ENCODE measurements at regions not wholly inside any gene's neighbourhood (a gene's known extent, or its start where the extent isn't known, plus 50 kb on each side); places are given as distances from the start of the nearest gene placed in this dataset.

DNA sequence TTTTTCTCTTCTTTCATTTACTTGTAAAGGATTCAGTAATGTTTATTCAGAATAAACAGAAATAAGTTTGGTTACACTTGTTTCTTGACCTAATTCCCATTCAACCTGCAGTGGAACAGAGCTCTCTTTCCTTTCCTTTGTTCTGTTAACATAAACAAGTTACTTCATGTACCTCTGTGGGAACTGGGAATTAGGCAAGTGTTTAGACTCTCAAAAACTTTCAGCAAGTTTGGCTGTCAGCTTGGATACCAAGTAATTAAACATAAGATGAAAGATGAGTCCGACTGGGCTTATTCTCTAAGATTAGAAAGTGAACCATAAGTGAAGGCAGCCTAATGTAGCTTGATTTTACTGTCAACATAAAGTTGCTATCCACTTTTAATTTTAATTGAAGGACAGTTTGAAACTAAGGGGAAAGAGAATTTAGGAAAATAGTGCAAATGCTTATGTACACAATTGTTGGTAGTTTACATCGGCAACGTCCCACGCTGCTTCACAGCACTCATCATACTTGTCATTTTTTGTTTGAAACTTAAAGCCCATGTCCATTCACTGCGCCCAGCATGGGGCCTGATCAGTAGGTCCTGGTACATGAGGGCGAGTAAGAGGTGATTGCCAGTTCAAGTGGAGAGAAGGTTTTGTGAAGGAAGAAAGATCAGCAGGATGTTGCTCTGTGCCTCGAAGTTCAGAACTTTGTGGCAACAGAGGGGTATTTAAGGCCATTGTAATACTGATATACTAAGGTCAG is 113.0 kb downstream of the PLEKHG1 start:
- peaks cover 14% of the 10 kb centered on the region for H3K4me1 Mint-ChIP-seq
- ATAC-seq (no peak), DNase-seq (ENCODE audit: low spot score) (no peak)
- no peak overlapping the region for H3K4me3 Mint-ChIP-seq
- H3K27ac Mint-ChIP-seq = no peak overlapping the region
- CTCF ChIA-PET = interaction anchor here (1.4 kb wide), 1 partner anchor 26 kb away, joined by 4 read pairs; no protein-coding TSS in a partner anchor
- POLR2A ChIA-PET = no interaction called here
- no peaks in the 10 kb centered on the region for H3K27me3 Mint-ChIP-seq (ENCODE audit: low read depth)
- H3K36me3 Mint-ChIP-seq = no peaks in the 10 kb centered on the region
- TF ChIP-seq NFYB (CRISPR knock-in tag; conservative IDR thresholded peaks at IDR 0.05; ENCODE audit: low read depth) (no peak), NR1H2 (CRISPR knock-in tag; IDR thresholded peaks at IDR 0.05) (no peak)
- no peaks in the 10 kb centered on the region for H3K9me3 Mint-ChIP-seq

DNA sequence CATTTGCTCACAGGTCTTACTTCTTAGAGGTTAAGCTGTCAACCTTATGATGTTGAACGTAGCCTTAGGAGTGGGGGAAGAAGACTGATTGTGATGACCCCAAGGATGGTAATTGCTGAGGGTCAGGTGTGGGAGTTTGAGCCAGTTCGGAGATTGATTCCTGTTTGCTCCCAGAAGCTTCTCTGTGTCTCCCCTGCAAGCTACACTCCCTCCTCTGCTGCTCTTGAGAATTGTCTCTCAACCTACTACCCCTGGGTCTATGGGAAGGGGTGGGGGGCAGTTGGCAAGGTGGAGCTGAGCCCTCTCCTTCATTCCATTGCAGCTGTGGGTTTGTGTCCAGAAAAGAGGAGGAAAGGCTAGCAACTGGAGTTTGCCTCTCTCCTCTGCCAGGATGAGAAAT is 113.8 kb downstream of the PLEKHG1 start:
- ChIA-PET POLR2A (interaction anchor here (0.6 kb wide), 1 partner anchor 10 kb away, joined by 3 read pairs; no protein-coding TSS in a partner anchor), CTCF (no interaction called here)
- H3K27me3 Mint-ChIP-seq (ENCODE audit: low read depth) = no peaks in the 10 kb centered on the region
- no peak overlapping the region for H3K27ac Mint-ChIP-seq
- no peak overlapping the region for H3K4me3 Mint-ChIP-seq
- H3K4me1 Mint-ChIP-seq = peaks cover 14% of the 10 kb centered on the region
- no peaks in the 10 kb centered on the region for H3K36me3 Mint-ChIP-seq
- TF ChIP-seq SMAD3 (CRISPR knock-in tag; IDR thresholded peaks at IDR 0.05; ENCODE audit: borderline replicate concordance) (no peak), CBFB (CRISPR knock-in tag; IDR thresholded peaks at IDR 0.05; ENCODE audit: low read depth) (no peak), NFATC4 (CRISPR knock-in tag; IDR thresholded peaks at IDR 0.05) (no peak), FOXJ3 (CRISPR knock-in tag; IDR thresholded peaks at IDR 0.05; ENCODE audit: borderline replicate concordance) (no peak), OVOL2 (CRISPR knock-in tag; IDR thresholded peaks at IDR 0.05; ENCODE audit: borderline replicate concordance) (no peak), GTF2I (CRISPR knock-in tag; conservative IDR thresholded peaks at IDR 0.05) (no peak), ZNF416 (CRISPR knock-in tag; IDR thresholded peaks at IDR 0.05) (no peak), FOXK1 (CRISPR knock-in tag; IDR thresholded peaks at IDR 0.05) (no peak), JUN (CRISPR knock-in tag; IDR thresholded peaks at IDR 0.05) (no peak), ZNF121 (CRISPR knock-in tag; IDR thresholded peaks at IDR 0.05) (no peak), NFE2L1 (CRISPR knock-in tag; IDR thresholded peaks at IDR 0.05) (no peak), ZBTB21 (CRISPR knock-in tag; IDR thresholded peaks at IDR 0.05; ENCODE audit: borderline replicate concordance) (no peak)
- TF ChIP-seq, protein P1, sequence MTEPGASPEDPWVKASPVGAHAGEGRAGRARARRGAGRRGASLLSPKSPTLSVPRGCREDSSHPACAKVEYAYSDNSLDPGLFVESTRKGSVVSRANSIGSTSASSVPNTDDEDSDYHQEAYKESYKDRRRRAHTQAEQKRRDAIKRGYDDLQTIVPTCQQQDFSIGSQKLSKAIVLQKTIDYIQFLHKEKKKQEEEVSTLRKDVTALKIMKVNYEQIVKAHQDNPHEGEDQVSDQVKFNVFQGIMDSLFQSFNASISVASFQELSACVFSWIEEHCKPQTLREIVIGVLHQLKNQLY (CRISPR knock-in tag; IDR thresholded peaks at IDR 0.05) = no peak
- TF ChIP-seq, protein P2, sequence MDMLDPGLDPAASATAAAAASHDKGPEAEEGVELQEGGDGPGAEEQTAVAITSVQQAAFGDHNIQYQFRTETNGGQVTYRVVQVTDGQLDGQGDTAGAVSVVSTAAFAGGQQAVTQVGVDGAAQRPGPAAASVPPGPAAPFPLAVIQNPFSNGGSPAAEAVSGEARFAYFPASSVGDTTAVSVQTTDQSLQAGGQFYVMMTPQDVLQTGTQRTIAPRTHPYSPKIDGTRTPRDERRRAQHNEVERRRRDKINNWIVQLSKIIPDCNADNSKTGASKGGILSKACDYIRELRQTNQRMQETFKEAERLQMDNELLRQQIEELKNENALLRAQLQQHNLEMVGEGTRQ (CRISPR knock-in tag; IDR thresholded peaks at IDR 0.05) = no peak
- TF ChIP-seq, protein P3, sequence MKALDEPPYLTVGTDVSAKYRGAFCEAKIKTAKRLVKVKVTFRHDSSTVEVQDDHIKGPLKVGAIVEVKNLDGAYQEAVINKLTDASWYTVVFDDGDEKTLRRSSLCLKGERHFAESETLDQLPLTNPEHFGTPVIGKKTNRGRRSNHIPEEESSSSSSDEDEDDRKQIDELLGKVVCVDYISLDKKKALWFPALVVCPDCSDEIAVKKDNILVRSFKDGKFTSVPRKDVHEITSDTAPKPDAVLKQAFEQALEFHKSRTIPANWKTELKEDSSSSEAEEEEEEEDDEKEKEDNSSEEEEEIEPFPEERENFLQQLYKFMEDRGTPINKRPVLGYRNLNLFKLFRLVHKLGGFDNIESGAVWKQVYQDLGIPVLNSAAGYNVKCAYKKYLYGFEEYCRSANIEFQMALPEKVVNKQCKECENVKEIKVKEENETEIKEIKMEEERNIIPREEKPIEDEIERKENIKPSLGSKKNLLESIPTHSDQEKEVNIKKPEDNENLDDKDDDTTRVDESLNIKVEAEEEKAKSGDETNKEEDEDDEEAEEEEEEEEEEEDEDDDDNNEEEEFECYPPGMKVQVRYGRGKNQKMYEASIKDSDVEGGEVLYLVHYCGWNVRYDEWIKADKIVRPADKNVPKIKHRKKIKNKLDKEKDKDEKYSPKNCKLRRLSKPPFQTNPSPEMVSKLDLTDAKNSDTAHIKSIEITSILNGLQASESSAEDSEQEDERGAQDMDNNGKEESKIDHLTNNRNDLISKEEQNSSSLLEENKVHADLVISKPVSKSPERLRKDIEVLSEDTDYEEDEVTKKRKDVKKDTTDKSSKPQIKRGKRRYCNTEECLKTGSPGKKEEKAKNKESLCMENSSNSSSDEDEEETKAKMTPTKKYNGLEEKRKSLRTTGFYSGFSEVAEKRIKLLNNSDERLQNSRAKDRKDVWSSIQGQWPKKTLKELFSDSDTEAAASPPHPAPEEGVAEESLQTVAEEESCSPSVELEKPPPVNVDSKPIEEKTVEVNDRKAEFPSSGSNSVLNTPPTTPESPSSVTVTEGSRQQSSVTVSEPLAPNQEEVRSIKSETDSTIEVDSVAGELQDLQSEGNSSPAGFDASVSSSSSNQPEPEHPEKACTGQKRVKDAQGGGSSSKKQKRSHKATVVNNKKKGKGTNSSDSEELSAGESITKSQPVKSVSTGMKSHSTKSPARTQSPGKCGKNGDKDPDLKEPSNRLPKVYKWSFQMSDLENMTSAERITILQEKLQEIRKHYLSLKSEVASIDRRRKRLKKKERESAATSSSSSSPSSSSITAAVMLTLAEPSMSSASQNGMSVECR (CRISPR knock-in tag; IDR thresholded peaks at IDR 0.05; ENCODE audit: borderline replicate concordance) = no peak
- TF ChIP-seq, protein P4, sequence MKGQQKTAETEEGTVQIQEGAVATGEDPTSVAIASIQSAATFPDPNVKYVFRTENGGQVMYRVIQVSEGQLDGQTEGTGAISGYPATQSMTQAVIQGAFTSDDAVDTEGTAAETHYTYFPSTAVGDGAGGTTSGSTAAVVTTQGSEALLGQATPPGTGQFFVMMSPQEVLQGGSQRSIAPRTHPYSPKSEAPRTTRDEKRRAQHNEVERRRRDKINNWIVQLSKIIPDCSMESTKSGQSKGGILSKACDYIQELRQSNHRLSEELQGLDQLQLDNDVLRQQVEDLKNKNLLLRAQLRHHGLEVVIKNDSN (CRISPR knock-in tag; IDR thresholded peaks at IDR 0.05) = no peak
- TF ChIP-seq, protein P5, sequence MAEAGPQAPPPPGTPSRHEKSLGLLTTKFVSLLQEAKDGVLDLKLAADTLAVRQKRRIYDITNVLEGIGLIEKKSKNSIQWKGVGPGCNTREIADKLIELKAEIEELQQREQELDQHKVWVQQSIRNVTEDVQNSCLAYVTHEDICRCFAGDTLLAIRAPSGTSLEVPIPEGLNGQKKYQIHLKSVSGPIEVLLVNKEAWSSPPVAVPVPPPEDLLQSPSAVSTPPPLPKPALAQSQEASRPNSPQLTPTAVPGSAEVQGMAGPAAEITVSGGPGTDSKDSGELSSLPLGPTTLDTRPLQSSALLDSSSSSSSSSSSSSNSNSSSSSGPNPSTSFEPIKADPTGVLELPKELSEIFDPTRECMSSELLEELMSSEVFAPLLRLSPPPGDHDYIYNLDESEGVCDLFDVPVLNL (CRISPR knock-in tag; IDR thresholded peaks at IDR 0.05; ENCODE audit: borderline replicate concordance, low read depth) = no peak
- TF ChIP-seq, protein P6, sequence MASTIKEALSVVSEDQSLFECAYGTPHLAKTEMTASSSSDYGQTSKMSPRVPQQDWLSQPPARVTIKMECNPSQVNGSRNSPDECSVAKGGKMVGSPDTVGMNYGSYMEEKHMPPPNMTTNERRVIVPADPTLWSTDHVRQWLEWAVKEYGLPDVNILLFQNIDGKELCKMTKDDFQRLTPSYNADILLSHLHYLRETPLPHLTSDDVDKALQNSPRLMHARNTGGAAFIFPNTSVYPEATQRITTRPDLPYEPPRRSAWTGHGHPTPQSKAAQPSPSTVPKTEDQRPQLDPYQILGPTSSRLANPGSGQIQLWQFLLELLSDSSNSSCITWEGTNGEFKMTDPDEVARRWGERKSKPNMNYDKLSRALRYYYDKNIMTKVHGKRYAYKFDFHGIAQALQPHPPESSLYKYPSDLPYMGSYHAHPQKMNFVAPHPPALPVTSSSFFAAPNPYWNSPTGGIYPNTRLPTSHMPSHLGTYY (CRISPR knock-in tag; IDR thresholded peaks at IDR 0.05) = no peak
- DNase-seq (ENCODE audit: low spot score) = no peak
- no peaks in the 10 kb centered on the region for H3K9me3 Mint-ChIP-seq
- ATAC-seq = no peak
